Cardiac septum (tissue), 1 donor: ENCODE measurements at regions not wholly inside any gene's neighbourhood (a gene's known extent, or its start where the extent isn't known, plus 50 kb on each side); places are given as distances from the start of the nearest gene placed in this dataset.

ENCODE experiments used
- DNase-seq: peaks from one replicate; pipeline ENCODE4 v3.0.0-alpha.2; 2020; ENCODE audit warnings: low spot score
- intact Hi-C: fragments of 100-400 bp; cut with DNase I; formaldehyde crosslinking; loops from one replicate; pipeline ENCODE4 v1.14.0; 2022
- donor health status: DM: no; HTN: no; CAD: no.

DNA sequence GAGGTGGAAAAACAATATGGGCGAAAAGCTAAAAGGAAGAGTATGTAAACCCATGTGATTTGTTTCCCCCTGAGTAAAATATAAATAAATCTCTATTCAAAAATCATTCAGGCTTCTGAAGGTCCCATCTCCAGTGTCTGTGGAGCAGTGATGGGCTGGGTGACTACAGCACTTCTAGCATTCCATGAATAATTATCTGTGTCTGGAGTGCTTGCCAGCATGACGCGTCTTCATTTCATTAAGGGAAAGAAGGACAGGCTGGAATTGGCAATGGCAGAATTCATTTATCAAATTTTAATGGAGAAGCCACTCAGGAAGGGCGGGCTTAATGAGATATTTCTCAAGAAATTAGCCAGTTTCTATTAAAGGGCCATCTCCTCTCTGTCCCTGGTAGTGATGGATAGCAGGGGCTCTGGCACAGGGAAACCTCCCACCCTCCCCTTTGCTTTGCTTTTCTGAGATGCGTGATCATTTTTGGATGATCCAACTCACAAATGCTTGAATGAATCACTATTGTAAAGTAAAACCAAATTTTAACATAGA lies 916.3 kb upstream of the SEL1L start:
- intact Hi-C loops, result no loop called here
- no peak for DNase-seq

DNA sequence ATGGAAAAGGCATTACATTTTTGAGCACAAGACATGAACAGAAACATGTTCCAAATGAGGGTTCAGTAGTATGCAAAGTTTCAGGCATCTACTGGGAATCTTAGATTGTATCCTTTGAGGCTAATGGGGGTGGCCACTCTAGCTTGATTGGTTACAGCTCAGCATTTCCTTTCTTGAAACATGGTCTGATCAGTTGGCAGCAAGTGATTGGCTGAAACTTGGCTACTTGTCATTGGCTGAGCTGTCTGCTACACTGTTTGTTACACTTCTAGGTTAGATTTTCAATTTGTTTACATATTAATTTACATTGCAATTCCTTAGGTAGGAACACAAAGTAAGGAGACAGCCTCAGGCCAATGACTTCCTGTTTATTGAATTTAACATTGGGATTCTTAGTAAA lies 918.0 kb upstream of the SEL1L start:
- intact Hi-C loops, result no loop called here
- no peak for DNase-seq

DNA sequence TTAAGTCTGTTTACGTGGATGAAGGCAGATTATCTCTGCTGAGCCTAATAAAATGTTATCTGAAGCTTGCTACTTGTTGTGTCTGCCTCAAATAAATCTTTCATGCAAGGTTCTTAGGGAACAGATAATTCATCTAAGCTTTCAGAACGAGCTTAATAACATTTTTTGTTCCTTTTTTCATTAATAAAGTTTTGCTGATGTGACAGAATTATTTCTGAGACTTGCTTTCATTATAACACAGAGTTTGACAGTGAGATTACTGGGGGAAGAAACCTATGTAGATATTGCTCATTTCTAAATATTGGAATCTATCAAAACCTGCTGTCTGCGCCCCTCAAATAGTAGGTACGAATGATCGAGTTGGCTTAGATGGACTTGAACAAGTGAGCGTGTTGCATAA lies 948.7 kb upstream of the SEL1L start:
- intact Hi-C loops, result no loop called here
- no peak for DNase-seq

DNA sequence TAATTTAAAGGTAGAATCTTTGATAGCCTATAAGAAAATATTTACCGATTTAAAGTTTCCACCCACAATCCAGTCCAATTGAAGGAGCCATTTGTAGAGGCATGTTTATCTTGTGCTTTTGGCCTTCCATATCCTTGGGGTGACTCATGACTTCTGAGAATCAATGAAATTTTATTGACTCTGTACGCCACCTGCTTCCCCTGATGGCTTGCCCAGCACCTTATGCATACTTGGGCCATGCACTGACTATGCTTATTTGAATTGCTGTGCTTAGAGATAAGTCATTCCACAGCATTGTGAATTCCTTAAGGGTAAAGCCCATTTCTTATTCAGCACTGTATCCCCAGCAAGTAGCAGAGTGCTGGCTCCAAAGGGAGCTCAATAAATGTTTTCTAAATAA lies 954.8 kb upstream of the SEL1L start:
- DNase-seq, result no peak
- intact Hi-C loops, result no loop called here

DNA sequence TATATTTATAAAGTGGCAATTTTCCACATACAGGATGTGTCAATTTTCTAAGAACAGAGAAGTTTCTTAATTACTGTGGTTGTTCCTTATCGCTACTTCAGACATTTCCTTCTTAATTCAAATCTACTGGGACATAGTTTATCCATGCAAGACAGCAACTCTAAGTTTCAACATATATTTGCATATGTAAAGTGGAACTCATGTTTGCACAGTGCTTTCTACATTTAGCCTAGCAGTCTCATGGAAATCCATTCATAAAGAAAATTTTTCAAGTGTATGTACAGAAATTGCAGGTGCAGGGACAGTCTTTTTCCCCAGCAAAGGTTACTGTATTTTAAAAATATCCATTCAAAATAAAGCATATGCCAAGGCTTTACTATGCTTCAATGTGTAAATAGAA lies 956.7 kb upstream of the SEL1L start:
- intact Hi-C loops, result no loop called here
- no peak for DNase-seq

DNA sequence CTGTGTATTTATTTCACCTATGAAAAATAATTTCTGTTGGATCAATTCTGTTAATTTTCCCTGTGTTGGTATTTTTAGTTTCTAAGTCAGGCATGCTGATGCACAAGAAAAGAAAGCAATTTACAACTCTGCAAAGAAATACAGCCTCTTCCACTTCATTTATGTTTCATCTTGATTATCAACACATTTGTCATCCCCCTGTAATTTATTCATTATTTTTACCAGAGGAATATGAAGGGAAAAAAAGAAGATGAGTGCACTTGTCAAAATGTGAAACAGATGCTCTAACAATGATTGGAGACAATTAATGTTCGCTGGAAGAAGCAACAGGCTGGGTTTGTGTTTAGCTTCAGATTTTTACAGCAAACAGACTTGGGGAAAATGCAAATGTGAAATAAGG lies 958.5 kb upstream of the SEL1L start:
- DNase-seq, result no peak
- intact Hi-C loops, result no loop called here

DNA sequence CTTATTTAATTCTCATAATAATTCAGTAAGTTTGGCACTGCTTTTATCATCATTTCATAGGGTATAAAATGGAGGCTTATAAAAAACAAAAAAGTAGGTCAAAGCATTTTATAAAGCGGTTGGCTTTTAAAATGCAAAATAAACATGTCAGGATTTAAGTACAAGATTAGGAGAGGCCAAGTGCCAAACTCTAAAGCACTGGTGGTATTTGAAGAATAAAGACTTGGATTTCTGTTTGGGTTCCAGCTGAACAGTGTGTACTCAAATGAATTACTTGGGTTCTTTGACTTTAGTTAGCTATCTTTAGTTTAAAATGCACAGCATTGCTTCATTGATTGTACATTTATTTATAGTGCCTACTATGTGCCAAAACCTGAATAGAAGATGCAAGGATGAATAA lies 966.6 kb upstream of the SEL1L start:
- intact Hi-C loops, result no loop called here
- no peak for DNase-seq

DNA sequence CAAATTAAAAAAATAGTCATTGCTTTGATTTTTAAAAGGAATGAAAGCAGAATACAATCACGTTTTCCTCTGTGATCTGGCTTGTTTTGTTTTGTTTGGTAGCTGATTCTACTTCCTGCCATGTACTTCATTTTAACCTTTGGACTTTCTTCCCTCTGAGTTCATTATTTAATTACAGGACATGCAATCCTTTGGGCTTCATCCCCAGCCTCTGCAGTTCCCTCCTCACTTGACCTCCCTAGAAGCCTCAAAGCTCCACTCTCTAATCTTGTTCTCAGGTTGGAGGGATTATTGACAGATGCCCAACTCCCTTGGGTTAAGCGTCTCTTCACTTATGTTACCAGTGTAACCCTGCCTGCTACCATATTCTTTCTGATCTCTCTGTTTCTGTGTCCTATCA lies 967.9 kb upstream of the SEL1L start:
- intact Hi-C loops, result no loop called here
- no peak for DNase-seq

DNA sequence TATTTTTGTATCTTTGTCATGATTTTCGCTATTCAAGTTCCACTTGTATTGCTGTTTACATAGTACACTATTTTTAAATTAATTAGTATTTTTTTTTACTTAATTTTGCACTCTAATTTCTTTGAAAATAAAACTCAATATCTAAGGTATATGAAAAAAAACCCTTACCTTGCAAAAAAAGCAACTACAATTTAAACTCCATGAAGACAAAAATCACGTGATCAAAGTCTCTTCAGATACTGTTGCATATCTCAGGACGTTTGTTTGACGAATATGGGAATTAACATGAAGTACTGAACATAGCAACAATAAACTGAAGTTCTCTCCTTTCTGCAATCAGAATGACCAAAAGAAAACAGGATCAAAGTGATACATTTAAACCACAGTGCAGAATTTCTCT lies 968.4 kb upstream of the SEL1L start:
- DNase-seq, result no peak
- intact Hi-C loops, result no loop called here

DNA sequence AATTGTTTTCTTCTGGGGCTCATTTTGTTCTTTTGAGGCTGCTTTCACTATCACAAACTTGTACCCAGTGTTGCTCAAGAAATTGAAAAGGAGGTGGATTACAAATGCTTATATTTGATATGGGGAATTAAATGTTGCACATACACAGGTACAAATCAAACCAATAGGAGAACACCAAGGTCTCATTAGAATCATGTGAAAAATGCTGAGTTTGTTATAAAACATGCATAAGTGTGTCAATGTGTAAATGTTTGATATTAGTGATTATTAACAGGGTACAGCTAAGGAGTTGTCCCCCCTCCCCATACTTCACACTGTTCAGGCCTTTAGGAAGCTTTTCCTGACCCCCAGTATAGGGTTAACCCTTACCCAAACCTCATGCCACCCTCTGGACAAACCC lies 971.2 kb upstream of the SEL1L start:
- DNase-seq, result no peak
- intact Hi-C loops, result no loop called here

DNA sequence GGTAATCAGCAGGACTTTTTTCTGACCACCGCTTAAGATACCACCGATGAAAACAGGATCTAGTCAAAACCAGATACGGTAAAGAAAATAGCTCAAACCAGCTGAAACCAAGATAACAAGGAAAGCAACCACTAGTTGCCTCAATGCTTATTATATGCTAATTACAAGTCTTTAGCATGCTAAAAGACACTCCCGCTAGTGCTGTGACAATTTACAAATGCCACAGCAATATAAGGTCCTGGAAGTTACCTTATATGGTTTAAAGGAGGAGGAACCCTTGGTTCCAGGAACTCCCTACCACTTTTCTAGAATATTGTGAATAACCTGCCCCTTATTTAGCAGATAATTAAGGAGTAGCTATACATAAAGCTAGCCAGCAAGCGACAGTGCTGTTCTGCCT lies 976.4 kb upstream of the SEL1L start:
- intact Hi-C loops, result no loop called here
- DNase-seq, result no peak

DNA sequence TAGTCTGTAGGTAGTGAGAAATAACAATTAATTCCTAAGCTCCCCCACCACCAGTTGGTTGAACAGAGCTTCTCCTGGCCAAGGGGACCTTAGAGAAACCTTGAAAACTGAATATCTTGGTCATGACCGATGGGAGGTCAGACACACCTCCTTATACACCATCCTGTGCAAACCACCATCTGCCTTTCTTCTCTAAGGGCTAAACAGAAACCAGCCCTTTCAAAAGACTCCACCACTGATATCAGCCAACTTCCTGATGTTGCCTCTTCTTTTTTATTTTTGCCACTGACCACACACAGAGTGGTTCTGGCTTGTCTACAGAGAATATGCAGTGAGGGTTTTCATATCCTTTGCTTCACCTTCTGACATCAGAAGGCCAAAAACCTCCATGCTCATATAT lies 977.7 kb upstream of the SEL1L start:
- DNase-seq, result no peak
- intact Hi-C loops, result no loop called here

DNA sequence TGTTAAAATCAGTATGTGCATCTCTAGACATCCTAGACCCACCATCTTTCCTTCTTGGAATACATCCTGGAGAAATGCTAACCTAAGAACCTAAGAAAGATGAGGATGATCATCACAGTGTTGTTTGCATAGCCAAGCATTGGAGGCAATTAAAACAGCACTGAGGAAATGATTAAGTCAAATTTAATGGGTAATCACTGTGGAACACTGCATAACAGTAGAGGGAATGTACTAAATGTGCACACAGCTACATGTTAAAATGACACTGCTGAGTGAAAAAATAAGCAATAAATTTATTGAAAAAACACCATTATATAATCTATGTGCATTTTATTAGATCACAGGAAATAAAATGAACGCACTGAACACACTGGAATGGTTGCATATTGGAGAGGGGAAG lies 987.1 kb upstream of the SEL1L start:
- no peak for DNase-seq
- intact Hi-C loops, result no loop called here

DNA sequence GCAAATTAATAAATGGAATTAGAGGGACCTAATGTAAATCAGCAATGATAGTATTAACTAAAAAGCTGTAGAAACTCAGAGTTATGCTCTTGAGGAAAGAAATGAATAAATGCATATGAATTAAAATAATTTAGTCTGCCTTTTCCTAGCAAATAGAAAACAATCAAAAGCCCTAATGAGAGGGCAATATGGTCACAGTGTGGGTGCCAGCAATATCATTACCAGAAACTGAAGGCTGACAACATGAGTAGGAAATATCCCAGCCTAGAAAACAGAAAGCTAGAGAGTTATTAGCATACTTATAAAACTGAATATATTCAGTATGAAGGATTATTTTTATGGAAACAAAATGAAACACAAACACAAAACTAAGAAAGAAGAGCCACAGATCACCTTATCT lies 987.5 kb upstream of the SEL1L start:
- intact Hi-C loops, result no loop called here
- no peak for DNase-seq

DNA sequence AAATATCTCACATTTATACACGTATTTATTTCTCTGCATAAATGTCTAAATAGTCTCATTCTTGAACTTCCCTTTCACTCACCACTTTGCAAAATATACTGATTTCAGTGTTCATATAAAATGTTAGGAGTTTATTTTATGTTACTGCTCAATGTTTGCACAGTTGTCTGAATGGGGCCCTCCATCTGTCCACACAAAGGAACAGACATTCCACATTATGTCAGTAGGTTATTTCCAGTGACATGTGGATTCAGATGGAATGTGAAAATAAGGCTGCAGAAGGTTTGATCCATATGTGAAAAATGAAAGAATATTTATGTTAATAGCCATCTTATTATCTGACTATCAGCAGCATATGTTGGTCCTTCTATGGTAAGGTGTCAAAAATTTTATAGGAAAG lies 994.4 kb upstream of the SEL1L start:
- no peak for DNase-seq
- intact Hi-C loops, result no loop called here

DNA sequence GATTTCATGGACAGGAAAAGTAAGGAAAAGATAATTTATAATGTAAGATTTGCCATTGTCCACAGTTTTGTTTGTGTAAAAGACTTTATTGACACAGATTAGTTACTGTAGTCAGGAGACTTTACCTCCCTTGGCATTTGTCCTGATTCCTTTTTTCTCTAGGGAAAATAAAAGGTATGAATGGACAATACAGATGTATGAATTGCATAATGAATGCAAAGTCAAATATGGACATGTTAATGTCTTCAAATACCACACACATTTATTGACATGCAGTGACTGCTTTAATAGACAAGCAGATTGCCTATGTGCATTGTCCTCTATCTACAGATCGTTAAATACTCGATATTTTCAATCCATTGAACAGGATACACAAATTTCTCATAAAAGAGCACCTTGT lies 999.7 kb upstream of the SEL1L start:
- intact Hi-C loops, result no loop called here
- no peak for DNase-seq

DNA sequence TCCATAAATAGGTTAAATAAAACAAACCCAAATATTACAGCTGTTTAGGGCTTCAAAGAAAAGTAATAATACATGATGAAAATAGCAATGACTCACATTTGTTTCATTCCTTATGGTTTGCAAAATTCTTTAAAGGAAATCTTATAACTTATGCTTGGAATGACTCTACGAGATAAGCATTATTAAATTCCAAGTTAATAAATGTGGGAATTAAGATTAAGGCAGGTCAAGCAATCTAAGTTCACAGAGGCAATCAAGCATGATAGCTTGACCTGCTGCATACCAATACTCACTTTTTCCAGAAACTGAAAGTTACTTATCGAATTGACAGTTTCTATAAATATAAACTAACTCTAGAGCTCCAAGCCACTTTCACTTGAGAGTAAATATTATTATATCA lies 1002.9 kb upstream of the SEL1L start:
- intact Hi-C loops, result no loop called here
- no peak for DNase-seq

DNA sequence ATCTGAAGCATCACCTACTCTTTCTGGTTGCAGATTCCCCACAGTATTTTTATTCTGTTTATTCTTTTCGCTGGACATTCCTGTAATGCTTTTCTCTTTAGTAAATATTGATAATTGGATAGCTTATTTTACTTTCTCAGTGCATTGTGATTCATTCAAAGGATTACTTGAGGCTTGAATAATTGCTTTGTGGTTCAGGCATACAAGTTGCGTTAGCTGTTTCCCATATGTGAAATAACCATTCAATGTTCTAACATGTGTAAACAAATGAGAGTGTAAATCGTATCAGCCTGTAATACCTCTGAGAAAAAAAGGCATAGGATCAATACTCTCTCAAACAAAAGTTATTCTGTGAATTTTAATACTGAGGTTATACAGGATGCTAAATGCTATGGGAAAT lies 1004.2 kb upstream of the SEL1L start:
- DNase-seq, result no peak
- intact Hi-C loops, result no loop called here

DNA sequence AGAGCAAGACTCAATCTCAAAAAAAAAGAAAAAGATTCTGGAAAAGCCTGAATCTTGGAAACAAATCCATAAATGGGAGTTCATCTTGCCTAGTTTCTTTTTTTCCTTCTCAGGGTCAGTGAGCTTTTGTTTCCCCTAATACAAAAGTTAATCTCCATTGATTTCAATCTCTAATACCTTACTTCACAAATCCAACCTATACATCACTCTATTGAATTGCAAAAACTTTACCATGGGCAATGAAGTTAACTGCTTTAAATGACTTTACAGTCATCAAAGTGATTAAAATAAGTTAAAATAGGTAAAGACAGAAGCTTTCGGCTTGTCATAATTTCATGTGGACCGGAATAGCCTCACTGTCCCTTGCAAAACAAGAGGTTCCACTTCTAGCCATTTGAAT lies 1012.7 kb upstream of the SEL1L start:
- no peak for DNase-seq
- intact Hi-C loops, result no loop called here

DNA sequence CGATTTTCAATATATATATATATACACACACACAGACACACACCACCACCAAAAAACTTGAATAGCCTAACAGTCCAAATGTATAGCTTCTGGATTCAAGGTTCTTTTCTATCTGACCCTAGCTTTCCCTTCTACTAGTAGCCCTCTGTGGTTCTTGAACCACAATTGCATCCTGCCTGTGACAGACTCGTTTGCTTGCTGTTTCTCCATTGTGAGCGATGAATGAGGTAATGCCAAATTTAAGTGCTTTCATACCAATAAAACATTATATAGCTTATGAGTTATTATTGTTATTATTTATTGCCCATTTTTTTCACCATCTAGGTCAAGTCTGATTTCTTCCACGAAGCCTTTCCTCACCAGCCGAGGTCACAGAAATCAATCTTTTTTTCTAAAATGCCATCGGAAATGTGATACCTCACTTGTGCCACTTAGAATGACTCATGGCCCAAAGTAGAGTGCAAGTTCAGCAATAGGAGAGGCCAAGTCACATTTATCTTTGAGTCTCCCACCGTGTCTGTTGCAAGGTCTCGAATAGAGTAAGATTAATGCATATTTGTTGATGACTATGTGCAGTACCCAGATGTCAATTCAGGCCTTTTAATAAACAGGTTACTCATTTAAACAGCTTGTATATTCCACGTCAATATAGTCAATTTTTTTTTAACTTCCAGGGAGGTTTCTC lies 1015.8 kb upstream of the SEL1L start:
- no peak for DNase-seq
- intact Hi-C loops, result no loop called here

DNA sequence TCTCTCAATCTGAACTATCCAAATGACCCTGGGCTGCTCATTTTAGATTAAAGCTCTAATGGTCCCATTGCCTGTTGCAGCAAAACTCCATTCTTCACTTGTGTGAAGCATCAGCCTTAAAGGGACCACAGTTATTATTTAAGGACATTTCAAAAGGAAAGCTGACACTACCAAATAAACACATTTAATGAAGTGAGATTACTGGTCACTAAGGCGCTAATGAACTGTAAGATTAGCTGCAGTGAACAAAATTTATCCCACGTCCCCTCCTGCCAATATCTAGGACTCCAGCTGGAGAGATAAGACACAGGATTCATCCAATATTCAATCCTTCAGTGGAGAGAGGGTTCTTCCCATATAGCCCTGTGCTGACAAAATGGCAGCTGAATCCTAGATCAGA lies 1029.2 kb upstream of the SEL1L start:
- intact Hi-C loops, result no loop called here
- no peak for DNase-seq

DNA sequence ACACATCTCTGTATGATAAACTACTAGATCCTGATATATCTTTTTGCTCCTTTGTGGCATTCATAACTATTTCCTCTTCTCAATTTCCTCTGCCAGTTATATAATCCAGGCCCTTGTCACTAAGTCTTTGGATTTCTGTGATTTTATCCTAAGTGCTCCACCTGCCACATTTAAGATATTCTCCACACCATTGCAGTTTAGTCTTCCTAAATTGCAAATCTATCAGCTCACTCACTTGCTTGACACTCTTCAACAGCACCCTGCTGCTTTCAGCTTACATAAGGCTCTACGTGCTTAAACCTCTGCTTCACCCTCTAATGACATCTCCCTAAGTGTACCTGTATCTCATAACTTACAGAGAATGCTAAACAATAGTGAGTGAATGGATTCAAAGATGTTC lies 1032.2 kb upstream of the SEL1L start:
- no peak for DNase-seq
- intact Hi-C loops, result no loop called here
